Liver (tissue), 3 donors: ENCODE measurements at regions not wholly inside any gene's neighbourhood (a gene's known extent, or its start where the extent isn't known, plus 50 kb on each side); places are given as distances from the start of the nearest gene placed in this dataset.

Source experiments
- ATF3 ChIP-seq: IDR thresholded peaks from 2 replicates; pipeline ENCODE4 v1.6.1; 2016; ENCODE audit warnings: antibody characterized with exemption
- CTCF ChIP-seq: fragments of 150-350 bp; IDR thresholded peaks from 2 replicates; pipeline ENCODE4 v1.5.1; 2017; ENCODE audit warnings: improper control_type of control experiment, low read depth, low read length; ENCODE audit not compliant: missing input control
- FOXA2 ChIP-seq: IDR thresholded peaks from 2 replicates; pipeline ENCODE4 v1.6.1; 2016; ENCODE audit warnings: antibody characterized with exemption
- GABPA ChIP-seq, 2 donors: IDR thresholded peaks in 1 of 2; conservative IDR thresholded peaks in 1 of 2; 2 replicates each; pipeline ENCODE4 v1.6.1; 2016; ENCODE audit warnings: antibody characterized with exemption in 2 of 2, mild to moderate bottlenecking in 1 of 2, moderate library complexity in 1 of 2
- HNF4A ChIP-seq, 2 donors: conservative IDR thresholded peaks; 2 replicates each; pipeline ENCODE4 v1.6.1; 2016; ENCODE audit warnings: antibody characterized with exemption in 2 of 2, mild to moderate bottlenecking in 2 of 2
- MAX ChIP-seq: IDR thresholded peaks from 2 replicates; pipeline ENCODE4 v1.6.1; 2016; ENCODE audit warnings: antibody characterized with exemption
- RAD21 ChIP-seq, 2 donors: IDR thresholded peaks; 2 replicates each; pipeline ENCODE4 v1.6.1; 2016; ENCODE audit warnings: antibody characterized with exemption in 2 of 2, mild to moderate bottlenecking in 2 of 2
- REST ChIP-seq: IDR thresholded peaks from 2 replicates; pipeline ENCODE4 v1.6.1; 2016; ENCODE audit warnings: antibody characterized with exemption, mild to moderate bottlenecking
- RXRA ChIP-seq, 2 donors: IDR thresholded peaks; 2 replicates each; pipeline ENCODE4 v1.6.1; 2017 to 2018; ENCODE audit warnings: antibody characterized with exemption in 2 of 2, mild to moderate bottlenecking in 1 of 2
- TAF1 ChIP-seq: conservative IDR thresholded peaks from 2 replicates; pipeline ENCODE4 v1.6.1; 2016; ENCODE audit warnings: antibody characterized with exemption, mild to moderate bottlenecking
- YY1 ChIP-seq: IDR thresholded peaks from 2 replicates; pipeline ENCODE4 v1.6.1; 2016; ENCODE audit warnings: antibody characterized with exemption, mild to moderate bottlenecking
- donor health status: healthy.
- donor health status: healthy.

GRCh38 chr22:48496226-48496845 is 1331.3 kb downstream of the BRD1 start:
- TF ChIP-seq CTCF (no peak), MAX (no peak), RAD21 (IDR thresholded peaks at IDR 0.05) (no peak), TAF1 (no peak), YY1 (no peak), REST (no peak), HNF4A (conservative IDR thresholded peaks at IDR 0.05) (no peak), GABPA (IDR thresholded peaks at IDR 0.05 in 1 of 2, conservative IDR thresholded peaks at IDR 0.05 in 1 of 2) (no peak), FOXA2 (no peak), RXRA (IDR thresholded peaks at IDR 0.05) (no peak), ATF3 (no peak)
